ENCODE measurements at regions not wholly inside any gene's neighbourhood (a gene's known extent, or its start where the extent isn't known, plus 50 kb on each side); places are given as distances from the start of the nearest gene placed in this dataset.

DNA sequence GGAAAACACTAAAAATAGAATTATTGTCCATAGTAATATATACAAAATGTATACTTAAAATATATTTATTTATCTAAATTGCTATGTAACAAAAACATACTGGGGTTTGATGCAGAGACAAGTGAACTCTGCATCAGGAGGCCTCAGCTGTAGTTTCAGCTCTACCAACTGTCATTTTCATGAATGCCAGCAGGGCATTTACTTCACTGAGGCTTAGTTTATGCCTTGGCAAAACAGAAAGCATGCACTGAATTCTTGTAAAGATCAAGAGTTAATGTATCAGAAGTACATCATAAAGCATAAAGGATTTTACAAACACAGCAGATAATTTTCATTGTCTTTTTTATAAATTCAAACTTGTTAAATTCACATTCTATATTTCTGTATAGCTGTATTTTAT, 577.0 kb downstream of the C4orf33 start:
- CTCF ChIA-PET (ENCODE audit: low intra/inter-chr PET ratio) = no interaction called here
- ATAC-seq (no peak), FAIRE-seq (no peak), DNase-seq (ENCODE audit: extremely low read depth in 1 of 4, low spot score in 3 of 4) (no peak)
- intact Hi-C loops (cut with micrococcal nuclease) = no loop called here
- H3K79me2 ChIP-seq (ENCODE audit: control insufficient read depth, insufficient read depth, low read length) = no peaks in the 10 kb centered on the region
- H3K27ac ChIP-seq (ENCODE audit: extremely low read depth, low read depth, low read length) = no peak overlapping the region
- H3K9me3 ChIP-seq (replicated peaks; ENCODE audit: control insufficient read depth, insufficient read depth, low read depth, low read length) = no peaks in the 10 kb centered on the region
- H3K4me3 ChIP-seq = no peak overlapping the region
- in situ Hi-C loops (cut with MboI) = no loop called here
- H3K4me2 ChIP-seq (ENCODE audit: insufficient read depth, low read length) = no peak overlapping the region
- no peaks in the 10 kb centered on the region for H3K9me1 ChIP-seq (ENCODE audit: control insufficient read depth, insufficient read depth, low read length)
- no peaks in the 10 kb centered on the region for H3K27me3 ChIP-seq (ENCODE audit: control insufficient read depth in 2 of 2, insufficient read depth in 2 of 2, low read length in 2 of 2)
- no TSS peak for BruUV-seq (replicated peaks)
- no peaks in the 10 kb centered on the region for H3K4me1 ChIP-seq (replicated peaks in 1 of 2; ENCODE audit: control insufficient read depth in 2 of 2, insufficient read depth in 2 of 2, low read length in 2 of 2)
- no peak for TF ChIP-seq SRSF3 (IDR thresholded peaks at IDR 0.05; ENCODE audit: insufficient read depth, low read length)
- TF ChIP-seq SMARCA5 (IDR thresholded peaks at IDR 0.05) = no peak
- TF ChIP-seq, protein P1, sequence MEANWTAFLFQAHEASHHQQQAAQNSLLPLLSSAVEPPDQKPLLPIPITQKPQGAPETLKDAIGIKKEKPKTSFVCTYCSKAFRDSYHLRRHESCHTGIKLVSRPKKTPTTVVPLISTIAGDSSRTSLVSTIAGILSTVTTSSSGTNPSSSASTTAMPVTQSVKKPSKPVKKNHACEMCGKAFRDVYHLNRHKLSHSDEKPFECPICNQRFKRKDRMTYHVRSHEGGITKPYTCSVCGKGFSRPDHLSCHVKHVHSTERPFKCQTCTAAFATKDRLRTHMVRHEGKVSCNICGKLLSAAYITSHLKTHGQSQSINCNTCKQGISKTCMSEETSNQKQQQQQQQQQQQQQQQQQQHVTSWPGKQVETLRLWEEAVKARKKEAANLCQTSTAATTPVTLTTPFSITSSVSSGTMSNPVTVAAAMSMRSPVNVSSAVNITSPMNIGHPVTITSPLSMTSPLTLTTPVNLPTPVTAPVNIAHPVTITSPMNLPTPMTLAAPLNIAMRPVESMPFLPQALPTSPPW (CRISPR knock-in tag; IDR thresholded peaks at IDR 0.05) = no peak
- TF ChIP-seq, protein P2, sequence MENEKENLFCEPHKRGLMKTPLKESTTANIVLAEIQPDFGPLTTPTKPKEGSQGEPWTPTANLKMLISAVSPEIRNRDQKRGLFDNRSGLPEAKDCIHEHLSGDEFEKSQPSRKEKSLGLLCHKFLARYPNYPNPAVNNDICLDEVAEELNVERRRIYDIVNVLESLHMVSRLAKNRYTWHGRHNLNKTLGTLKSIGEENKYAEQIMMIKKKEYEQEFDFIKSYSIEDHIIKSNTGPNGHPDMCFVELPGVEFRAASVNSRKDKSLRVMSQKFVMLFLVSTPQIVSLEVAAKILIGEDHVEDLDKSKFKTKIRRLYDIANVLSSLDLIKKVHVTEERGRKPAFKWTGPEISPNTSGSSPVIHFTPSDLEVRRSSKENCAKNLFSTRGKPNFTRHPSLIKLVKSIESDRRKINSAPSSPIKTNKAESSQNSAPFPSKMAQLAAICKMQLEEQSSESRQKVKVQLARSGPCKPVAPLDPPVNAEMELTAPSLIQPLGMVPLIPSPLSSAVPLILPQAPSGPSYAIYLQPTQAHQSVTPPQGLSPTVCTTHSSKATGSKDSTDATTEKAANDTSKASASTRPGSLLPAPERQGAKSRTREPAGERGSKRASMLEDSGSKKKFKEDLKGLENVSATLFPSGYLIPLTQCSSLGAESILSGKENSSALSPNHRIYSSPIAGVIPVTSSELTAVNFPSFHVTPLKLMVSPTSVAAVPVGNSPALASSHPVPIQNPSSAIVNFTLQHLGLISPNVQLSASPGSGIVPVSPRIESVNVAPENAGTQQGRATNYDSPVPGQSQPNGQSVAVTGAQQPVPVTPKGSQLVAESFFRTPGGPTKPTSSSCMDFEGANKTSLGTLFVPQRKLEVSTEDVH (IDR thresholded peaks at IDR 0.05; ENCODE audit: low read depth, partially characterized antibody) = no peak
- TF ChIP-seq MTA1 (IDR thresholded peaks at IDR 0.05; ENCODE audit: borderline replicate concordance) = no peak
- no peak for TF ChIP-seq ZNF140 (CRISPR knock-in tag; IDR thresholded peaks at IDR 0.05)
- TF ChIP-seq ZNF584 (CRISPR knock-in tag; IDR thresholded peaks at IDR 0.05; ENCODE audit: low read depth) = no peak
- TF ChIP-seq SIRT6 (IDR thresholded peaks at IDR 0.05; ENCODE audit: low read depth, low read length) = no peak
- no peak for TF ChIP-seq ZNF384 (IDR thresholded peaks at IDR 0.05; ENCODE audit: low read depth, low read length)
- no peak for TF ChIP-seq XRCC5 (IDR thresholded peaks at IDR 0.05; ENCODE audit: low read depth, low read length)
- TF ChIP-seq HDGF (IDR thresholded peaks at IDR 0.05) = no peak
- H4K20me1 ChIP-seq (replicated peaks; ENCODE audit: control insufficient read depth, insufficient read depth, low read length) = no peaks in the 10 kb centered on the region
- POLR2A ChIA-PET = no interaction called here
- H3K36me3 ChIP-seq (ENCODE audit: control insufficient read depth, insufficient read depth, low read length) = no peaks in the 10 kb centered on the region
- H2AFZ ChIP-seq (ENCODE audit: low read depth, low read length) = no peak overlapping the region
- H3K9ac ChIP-seq (ENCODE audit: insufficient read depth in 1 of 2, low read depth in 2 of 2, low read length in 2 of 2) = no peak overlapping the region
